NCI-H345 (cell line): ENCODE measurements at regions not wholly inside any gene's neighbourhood (a gene's known extent, or its start where the extent isn't known, plus 50 kb on each side); places are given as distances from the start of the nearest gene placed in this dataset.

ENCODE experiments used
- DNase-seq: peaks from one replicate; lab custom pipeline; 2025; lab: John Stamatoyannopoulos, UW

DNA sequence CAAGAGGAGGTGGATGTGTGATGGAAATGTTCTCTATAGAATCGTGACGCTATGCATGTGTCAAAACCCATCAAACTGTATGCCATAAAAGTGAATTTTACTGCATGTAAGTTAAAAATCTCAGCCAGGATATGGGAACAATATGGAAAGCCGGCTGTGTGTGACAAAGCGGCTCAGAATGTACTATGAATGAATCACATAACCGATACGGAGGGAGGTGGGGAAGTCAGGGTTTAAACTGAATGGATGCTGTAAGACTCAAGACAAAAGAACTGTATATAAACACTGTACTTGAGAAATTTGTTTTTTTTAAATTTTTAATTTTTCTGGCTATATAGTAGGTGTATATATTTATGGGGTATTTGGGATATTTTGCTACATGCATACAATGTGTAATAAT lies 111.6 kb upstream of the PDE4B start:
- no peak for DNase-seq

DNA sequence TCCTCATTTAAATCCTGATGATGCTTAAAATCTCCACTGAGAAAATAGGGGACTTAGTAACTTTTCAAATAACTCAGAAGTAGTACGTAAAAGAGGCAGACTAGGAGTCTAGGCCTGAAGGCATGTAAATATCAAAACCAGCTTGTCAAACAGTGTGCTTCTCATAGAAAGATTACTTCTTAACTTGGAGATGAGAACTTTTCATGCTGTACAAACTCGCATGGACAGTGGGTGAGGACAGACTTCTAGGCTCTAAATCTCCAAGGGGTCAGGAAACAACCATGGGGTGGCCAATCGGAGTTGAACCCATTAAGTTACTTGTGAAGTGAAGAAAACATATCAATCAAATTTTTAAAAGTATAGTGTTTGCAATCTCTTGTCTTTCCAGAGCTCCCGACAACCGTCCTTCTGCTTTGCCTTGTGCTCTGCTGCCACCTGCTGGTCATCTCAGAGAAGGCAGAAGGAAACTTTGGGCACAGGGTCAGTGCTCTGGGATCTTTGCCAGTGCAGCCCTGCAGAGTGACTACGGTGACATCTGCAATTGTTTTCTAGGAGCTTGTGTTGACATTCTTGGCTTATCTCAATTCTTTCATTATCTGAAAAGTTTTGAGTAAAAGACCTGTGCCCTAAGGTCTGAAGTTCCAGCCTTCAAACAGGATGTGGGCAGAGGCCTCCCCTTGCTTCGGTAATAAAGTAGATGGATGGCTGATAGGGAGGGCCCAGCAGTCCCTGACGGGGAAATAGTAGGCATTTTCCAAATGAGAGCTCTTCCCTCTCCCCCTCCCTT lies 105.1 kb upstream of the PDE4B start:
- DNase-seq = peak; percentile 82

DNA sequence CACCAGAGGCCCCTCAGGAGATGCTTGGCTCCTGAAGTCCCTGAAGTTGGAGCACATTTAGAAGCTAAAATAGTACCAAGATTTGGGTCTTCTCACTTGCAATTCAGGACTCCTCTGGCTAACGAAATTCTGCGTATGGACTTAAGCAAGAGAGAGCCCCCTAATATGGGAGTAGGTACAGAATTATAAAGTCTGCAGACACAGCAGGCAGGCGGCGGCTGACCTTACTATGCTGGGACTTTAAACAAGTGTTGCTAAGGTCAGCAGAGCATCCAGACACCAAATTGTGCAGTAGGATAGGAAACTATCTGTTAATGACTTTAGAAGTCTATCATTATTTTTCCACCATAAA lies 104.5 kb upstream of the PDE4B start:
- DNase-seq = no peak

DNA sequence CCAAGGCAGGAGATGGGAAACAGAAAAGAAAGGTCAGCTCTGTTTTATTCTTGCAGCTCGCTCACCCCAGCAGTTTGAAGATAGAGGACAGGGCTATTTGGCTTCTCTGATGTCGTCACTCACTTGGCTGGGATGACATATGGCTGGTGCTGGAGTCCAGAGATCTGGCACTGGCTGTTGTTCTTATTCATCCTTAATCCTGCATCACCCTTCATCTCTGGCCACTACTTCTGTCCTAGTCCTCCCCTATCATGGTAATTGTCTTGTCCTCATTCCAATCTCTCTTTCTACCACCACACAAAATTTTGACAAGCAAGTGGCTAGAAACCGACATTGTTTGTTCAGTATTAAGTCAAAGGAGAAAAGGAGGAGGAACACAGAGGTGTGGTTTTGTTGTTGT lies 103.8 kb upstream of the PDE4B start:
- no peak for DNase-seq

DNA sequence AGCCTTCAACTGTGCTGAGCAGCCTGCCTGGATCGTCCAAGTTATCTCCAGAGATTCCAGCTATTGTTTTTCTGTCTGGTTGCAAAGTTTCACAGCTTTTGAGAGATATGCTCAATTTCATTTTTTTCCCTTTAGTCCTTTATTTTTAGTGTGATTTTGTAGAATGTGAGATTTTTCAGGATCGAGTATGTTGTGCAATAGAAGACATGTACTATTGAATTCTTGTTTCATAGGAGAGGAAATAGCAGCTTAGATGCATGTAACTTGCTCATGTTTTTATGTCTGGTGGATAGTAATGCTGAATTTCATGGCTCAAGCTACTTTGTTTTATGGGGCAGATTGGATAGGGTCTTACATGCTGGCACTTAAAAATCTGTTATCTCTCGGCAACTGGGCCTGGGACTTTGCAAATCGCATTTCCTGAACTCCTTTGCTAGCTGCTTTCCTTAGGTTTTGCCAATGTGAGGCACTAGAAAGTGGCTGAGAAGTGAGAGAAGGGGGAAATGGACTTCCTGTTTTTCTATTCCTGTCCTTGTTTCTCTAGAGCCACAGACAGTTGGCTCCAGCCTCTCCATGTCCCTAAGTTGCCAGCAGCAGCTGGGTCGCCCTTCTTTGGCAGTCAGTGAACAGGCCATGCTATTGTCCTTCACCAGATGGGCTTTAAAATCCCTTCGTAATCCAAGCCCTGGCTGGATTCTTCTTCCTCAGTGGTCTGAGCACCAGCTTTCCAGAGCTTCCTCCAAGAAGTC lies 101.4 kb upstream of the PDE4B start:
- DNase-seq = no peak

GRCh38 chr1:65691972-65692371 lies 100.7 kb upstream of the PDE4B start:
- DNase-seq = no peak

DNA sequence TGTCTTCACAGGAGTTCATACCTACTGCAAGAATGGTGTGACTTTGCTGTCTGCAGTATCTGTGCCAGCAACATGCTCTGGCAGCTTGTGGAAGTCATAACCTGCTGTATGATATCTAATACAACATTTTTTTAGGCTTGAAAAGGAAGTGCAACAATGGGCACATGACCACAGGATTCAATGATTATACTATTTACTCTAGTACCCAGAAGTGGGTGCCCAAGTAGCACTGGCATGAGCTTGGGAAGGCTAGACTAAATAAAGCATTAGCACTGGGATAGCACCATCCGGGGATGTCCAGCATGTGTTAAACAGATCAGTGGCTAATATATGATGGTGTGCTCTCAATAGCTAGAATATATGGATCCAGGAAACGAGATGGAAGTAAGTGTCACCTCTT lies 98.6 kb upstream of the PDE4B start:
- DNase-seq = no peak

DNA sequence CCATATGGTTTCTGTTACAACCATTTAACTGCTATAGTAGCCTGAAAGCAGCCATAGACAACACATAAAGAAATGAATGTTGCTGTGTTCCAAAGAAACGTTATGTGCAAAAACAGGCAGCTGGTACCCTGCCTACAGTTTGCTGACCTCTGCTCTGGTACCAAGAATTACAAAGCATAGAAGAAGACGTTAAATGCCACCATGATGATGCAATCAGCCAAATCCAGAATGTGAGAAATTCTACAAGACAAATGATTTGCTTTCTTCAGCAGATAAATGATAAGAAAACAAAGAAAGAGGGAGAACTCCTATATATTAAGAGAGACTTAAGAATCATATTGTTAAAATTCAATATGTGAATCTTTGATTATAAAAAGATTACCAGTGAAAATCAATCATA lies 97.8 kb upstream of the PDE4B start:
- DNase-seq = no peak

DNA sequence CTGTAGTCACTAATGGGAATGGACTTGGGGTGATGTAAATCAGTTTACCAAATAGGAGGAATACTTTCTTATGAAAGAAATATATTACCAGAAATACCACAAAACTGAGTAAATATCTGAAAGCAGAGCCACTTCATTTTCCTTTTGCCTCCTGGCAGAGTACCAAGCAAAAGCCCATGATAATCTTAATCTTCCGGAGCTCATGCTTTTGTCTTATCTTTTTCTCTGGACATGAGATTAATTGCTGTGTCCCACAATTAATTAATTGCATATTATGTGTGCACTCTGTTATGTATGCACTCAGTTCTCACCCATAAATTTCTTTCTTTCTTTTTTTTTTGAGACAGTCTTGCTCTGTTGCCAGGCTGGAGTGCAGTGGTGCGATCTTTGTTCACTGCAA lies 94.1 kb upstream of the PDE4B start:
- DNase-seq = no peak

DNA sequence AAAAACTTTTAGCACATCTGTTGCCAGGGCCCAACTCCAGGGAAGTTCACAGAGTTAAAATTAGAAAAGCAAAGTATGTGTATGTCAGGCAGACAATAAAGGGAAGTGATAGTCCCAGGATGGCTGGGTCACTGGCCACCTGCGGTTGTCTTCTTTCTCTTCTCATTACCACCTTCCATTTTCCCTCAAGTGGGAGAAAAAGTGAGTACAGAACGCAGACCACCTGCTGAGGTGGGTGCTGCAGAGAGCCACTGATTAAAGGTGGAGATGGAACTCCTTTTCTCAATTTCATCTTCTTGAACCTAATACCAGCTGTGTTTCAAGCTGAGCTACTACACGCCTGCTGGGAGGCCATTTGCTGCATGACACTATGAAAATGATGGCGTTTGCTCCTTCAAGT lies 88.8 kb upstream of the PDE4B start:
- no peak for DNase-seq

- no peak for DNase-seq
Observed at GRCh38 chr1:65704318-65704717, 88.4 kb upstream of the PDE4B start.

DNA sequence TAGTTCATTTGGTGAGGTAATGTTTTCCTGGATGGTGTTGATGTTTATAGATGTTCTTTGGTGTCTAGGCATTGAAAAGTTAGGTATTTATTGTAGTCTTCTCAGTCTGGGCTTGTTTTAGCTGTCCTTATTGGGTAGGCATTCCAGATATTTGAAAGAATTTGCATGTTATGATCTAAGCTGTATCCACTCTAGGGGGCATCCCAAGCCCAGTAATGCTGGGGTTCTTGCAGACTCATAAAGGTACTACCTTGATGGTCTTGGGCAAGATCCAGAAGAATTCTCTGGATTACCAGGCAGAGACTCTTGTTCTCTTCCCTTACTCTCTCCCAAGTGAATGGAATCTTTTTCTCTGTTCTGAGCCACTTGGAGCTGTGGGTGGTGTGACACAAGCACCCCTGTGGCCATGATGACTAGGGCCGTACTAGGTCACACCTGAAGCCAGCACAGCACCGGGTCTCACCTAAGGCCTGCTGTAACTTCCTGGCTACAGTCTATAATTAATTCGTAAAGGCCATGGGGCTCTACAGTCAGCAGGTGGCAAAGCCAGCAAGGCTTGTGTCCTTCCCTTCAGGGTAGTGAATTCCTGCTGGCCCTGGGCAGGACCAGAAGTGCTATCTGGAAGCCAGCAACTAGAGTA lies 74.8 kb upstream of the PDE4B start:
- DNase-seq = peak; percentile 1

DNA sequence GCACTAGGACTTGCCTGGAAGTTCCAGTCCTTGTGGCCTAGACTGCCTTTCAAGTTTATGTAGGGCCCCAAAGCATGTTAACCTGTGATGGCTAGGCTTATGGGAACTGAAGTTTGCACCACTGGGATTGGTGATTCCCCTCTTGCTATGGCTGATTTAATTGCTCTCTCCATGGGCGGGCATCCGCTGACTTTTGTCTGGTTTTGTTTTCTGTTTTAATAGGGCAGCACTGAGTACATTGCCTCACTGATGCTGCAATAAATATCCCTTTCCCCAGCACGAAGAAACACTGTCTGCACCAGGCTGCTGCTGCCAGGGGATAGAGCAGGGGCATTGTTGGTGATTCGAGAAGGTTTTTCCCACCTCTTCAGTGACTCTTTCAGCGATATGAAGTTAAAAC lies 73.3 kb upstream of the PDE4B start:
- no peak for DNase-seq

- DNase-seq = no peak
Observed at GRCh38 chr1:65722461-65722860, 70.2 kb upstream of the PDE4B start.

GRCh38 chr1:65724151-65724550 lies 68.5 kb upstream of the PDE4B start:
- no peak for DNase-seq

DNA sequence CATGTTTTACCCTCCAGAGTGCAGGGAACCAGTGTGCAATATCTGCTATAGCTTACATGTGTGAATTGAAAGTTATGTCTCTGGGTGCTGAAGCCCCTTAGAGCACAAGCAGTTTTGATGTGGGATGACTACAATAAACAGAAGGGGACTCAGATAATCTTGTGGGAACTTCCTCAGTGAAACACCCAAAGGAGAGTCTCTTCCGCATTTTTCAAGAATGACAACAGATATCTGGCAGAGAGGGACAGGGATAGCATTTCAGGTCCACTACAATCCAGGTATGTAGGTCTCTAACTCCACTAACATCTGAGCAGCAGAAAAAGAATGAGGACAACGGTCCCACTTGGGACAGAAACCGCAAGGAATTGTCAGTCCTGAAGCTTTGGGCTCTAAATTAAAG lies 67.6 kb upstream of the PDE4B start:
- no peak for DNase-seq

DNA sequence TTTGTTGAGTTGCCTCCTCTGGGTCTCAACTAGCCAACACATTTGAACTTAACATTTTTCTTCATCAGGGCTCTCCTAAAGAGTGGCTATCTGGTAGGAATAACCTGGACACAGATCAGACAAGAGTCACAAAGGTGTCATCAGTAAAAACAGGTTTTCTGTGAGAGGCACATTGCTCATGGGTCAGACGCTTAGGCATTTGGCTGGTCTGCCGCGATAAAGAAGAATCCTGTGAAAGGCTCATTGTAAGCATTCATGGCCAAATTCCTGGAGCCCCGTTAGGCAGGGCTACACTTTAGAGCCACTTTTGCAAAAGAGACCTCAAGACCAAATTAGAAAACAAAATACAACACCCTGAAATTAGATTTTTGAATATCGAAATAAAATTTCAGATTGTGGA lies 64.2 kb upstream of the PDE4B start:
- no peak for DNase-seq

- peak; percentile 11 for DNase-seq
Observed at GRCh38 chr1:65729259-65729658, 63.4 kb upstream of the PDE4B start.

- no peak for DNase-seq
Observed at GRCh38 chr1:65734979-65735378, 57.7 kb upstream of the PDE4B start.

- DNase-seq = no peak
Observed at GRCh38 chr1:65741993-65742392, 50.7 kb upstream of the PDE4B start.
